ENCODE measurements at regions not wholly inside any gene's neighbourhood (a gene's known extent, or its start where the extent isn't known, plus 50 kb on each side); places are given as distances from the start of the nearest gene placed in this dataset.

DNA sequence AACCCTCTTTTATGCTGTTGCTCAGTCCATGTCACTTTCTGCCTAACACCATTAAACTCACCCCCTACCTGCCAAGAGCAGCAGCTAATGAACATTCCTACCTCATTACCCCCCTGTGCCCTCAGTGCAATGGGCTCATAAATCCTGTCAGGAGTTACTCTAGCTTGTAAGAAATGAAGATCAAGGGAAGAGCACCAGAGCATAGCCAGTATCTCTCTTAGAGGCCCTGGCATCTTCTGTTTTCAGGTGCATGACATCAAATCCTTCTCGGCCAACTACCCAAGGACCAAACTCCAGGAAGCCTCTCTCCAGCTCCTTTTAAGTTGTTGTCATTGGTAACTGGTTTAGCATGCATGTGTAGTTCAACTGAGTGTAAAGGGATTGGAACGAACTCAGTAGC, 75.1 kb downstream of the FOXI2 start:
- TF ChIP-seq, protein P1, sequence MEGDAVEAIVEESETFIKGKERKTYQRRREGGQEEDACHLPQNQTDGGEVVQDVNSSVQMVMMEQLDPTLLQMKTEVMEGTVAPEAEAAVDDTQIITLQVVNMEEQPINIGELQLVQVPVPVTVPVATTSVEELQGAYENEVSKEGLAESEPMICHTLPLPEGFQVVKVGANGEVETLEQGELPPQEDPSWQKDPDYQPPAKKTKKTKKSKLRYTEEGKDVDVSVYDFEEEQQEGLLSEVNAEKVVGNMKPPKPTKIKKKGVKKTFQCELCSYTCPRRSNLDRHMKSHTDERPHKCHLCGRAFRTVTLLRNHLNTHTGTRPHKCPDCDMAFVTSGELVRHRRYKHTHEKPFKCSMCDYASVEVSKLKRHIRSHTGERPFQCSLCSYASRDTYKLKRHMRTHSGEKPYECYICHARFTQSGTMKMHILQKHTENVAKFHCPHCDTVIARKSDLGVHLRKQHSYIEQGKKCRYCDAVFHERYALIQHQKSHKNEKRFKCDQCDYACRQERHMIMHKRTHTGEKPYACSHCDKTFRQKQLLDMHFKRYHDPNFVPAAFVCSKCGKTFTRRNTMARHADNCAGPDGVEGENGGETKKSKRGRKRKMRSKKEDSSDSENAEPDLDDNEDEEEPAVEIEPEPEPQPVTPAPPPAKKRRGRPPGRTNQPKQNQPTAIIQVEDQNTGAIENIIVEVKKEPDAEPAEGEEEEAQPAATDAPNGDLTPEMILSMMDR (IDR thresholded peaks at IDR 0.05), result no peak
- no peaks in the 10 kb centered on the region for H3K36me3 ChIP-seq (ENCODE audit: low read depth)
- DNase-seq, result no peak
- no peaks in the 10 kb centered on the region for H3K4me1 ChIP-seq (ENCODE audit: low read depth)
- no peak for ATAC-seq
- H3K9me3 ChIP-seq, result no peaks in the 10 kb centered on the region
- intact Hi-C loops (cut with DNase I, micrococcal nuclease), result no loop called here
- H3K4me3 ChIP-seq, result no peak overlapping the region

DNA sequence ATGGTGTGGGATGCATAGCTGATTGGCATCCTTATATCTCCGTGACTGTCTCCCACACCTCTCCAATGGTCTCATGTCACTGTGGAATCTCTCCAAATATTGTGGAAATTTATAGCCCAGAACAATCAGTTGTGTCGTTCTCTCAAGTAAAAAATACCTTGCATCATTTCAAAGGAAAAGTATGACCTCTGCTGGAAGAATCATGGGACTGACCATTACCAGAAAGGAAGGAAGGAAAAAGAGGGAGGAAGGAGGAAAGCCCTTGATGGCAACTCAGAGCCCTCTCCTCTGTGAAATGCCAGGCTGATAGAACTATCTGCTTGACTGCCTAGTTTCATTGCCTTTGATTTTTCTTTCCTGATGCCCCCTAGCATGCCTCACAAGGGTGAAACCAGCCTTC, 76.3 kb downstream of the FOXI2 start:
- Histone ChIP-seq H3K4me3 (no peak overlapping the region), H3K36me3 (ENCODE audit: low read depth) (no peaks in the 10 kb centered on the region), H3K9me3 (no peaks in the 10 kb centered on the region), H3K4me1 (ENCODE audit: low read depth) (no peaks in the 10 kb centered on the region)
- no peak for ATAC-seq
- intact Hi-C loops (cut with DNase I, micrococcal nuclease), result no loop called here
- TF ChIP-seq, protein P1 (IDR thresholded peaks at IDR 0.05), result no peak
- no peak for DNase-seq

DNA sequence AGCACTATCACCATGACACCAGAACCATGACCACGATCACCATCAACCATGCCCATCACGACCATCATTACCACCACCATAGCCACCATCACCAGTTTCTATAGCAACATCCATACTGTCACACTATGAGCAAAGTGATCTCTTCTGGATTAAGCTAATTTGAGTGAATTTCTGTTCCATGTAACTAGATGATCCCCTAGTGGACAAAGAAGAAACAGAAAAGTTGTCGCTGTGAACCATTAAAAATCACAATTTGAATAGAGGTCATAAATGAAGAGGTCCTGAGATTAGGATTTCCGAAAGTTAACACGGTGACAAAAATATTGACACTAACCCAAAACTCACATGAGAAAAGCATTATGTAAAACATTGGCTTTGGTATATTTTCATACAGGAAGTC, 77.6 kb downstream of the CLRN3 start:
- Histone ChIP-seq H3K9me3 (no peaks in the 10 kb centered on the region), H3K4me1 (ENCODE audit: low read depth) (no peaks in the 10 kb centered on the region), H3K4me3 (no peak overlapping the region), H3K36me3 (ENCODE audit: low read depth) (no peaks in the 10 kb centered on the region)
- ATAC-seq (no peak), DNase-seq (no peak)
- intact Hi-C loops (cut with DNase I, micrococcal nuclease), result no loop called here
- TF ChIP-seq, protein P1 (IDR thresholded peaks at IDR 0.05), result no peak

DNA sequence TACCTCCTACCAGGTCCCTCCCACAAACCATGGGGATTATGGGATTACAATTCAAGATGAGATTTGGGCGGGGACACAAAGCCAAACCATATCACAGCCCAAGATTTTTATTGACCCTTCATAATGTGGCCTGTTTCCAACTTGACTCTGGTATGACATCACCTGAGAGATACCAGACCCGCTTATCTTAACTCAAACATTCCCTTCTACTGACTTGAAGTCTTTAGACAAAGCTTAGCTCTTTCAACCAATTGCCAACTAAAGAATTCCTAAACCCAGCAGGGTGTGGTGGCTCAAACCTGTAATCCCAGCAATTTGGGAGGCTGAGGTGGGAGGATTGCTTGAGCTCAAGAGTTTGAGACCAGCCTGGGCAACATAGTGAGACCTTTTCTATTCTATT, 67.9 kb downstream of the CLRN3 start:
- Histone ChIP-seq H3K4me1 (ENCODE audit: low read depth) (no peaks in the 10 kb centered on the region), H3K4me3 (no peak overlapping the region), H3K9me3 (peaks cover 9% of the 10 kb centered on the region), H3K36me3 (ENCODE audit: low read depth) (no peaks in the 10 kb centered on the region)
- DNase-seq (no peak), ATAC-seq (no peak)
- TF ChIP-seq, protein P1 (IDR thresholded peaks at IDR 0.05), result no peak
- intact Hi-C loops (cut with DNase I, micrococcal nuclease), result no loop called here

DNA sequence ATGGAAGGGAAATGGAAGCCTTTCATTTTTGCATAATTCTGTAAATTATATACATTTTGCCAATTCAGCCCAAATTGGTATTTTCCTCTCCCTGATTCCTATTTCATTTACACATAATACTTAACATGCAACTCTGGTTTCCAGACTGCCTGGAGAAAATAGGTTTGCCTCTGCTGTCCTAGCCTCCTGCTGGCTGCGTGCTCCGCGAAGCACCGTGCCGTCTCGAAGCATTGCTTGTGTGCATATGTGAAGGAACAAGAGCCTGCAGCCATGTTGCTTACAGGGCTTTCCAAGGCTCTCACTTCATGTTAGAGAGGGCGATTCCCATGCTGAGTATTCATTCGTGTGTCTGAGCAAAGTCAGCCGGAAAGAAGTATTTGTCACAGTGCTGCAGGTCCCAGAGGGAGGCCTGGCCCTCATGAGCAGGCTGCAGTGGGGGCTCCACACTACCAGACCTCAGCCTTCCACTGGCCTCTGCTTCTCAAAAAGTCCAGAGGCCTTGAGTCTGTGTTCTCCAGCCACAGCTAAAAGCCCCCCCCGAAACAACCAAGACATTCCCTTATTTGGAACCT, 66.5 kb downstream of the CLRN3 start:
- no peak for DNase-seq
- Histone ChIP-seq H3K4me1 (ENCODE audit: low read depth) (no peaks in the 10 kb centered on the region), H3K9me3 (peaks cover 9% of the 10 kb centered on the region), H3K36me3 (ENCODE audit: low read depth) (no peaks in the 10 kb centered on the region), H3K4me3 (no peak overlapping the region)
- intact Hi-C loops (cut with DNase I, micrococcal nuclease), result no loop called here
- ATAC-seq, result no peak
- TF ChIP-seq, protein P1 (IDR thresholded peaks at IDR 0.05), result no peak
